ENCODE measurements at regions not wholly inside any gene's neighbourhood (a gene's known extent, or its start where the extent isn't known, plus 50 kb on each side); places are given as distances from the start of the nearest gene placed in this dataset.

DNA sequence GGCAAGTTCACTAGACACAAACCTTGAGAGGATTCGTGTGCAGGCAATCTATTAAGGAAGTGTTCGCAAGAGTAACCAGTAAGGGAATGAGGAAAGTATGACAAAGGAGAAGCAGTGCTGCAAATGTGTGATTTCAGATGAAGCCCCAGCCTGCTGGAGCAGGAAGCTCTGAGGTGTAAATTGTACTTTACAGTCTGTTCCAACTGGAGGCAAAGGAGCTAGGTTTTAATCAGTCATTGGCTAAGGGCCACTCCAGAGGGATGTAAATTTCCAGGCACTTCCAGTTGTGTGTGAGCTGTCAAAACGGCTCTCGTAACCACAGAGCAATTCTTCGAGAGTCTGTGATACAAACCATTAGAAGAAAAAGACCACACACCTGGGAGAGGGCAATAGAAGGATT is 359.5 kb upstream of the FAM98A start:
- H3K9ac ChIP-seq (ENCODE audit: low read length), result no peak overlapping the region
- H2BK120ac ChIP-seq (ENCODE audit: low read depth, low read length), result no peak overlapping the region
- H3K27me3 ChIP-seq (ENCODE audit: insufficient read depth, low read length, poor library complexity), result no peaks in the 10 kb centered on the region
- no peaks in the 10 kb centered on the region for H3K79me2 ChIP-seq (ENCODE audit: control insufficient read depth, insufficient read depth, low read length)
- no peak overlapping the region for H3K4ac ChIP-seq (ENCODE audit: low read depth, low read length)
- H3K4me1 ChIP-seq (ENCODE audit: control insufficient read depth, low read depth, low read length), result no peaks in the 10 kb centered on the region
- H2BK15ac ChIP-seq (replicated peaks; ENCODE audit: low read depth), result no peak overlapping the region
- H3K36me3 ChIP-seq (ENCODE audit: control insufficient read depth, insufficient read depth, low read length), result no peaks in the 10 kb centered on the region
- no peak overlapping the region for H3K23ac ChIP-seq (ENCODE audit: low read length)
- H2AK5ac ChIP-seq (ENCODE audit: low read length), result no peak overlapping the region
- no peak overlapping the region for H2BK5ac ChIP-seq (ENCODE audit: low read length)
- no peaks in the 10 kb centered on the region for H3K79me1 ChIP-seq (ENCODE audit: low read length)
- H3K4me3 ChIP-seq (ENCODE audit: low read length), result no peak overlapping the region
- peak; percentile 4 for DNase-seq
- no peak overlapping the region for H3K18ac ChIP-seq (ENCODE audit: low read length)
- H3K4me2 ChIP-seq (ENCODE audit: low read length), result no peak overlapping the region
- no peak overlapping the region for H3K27ac ChIP-seq (ENCODE audit: low read depth, low read length)
- H4K8ac ChIP-seq (ENCODE audit: low read depth, low read length), result no peak overlapping the region
- H3K56ac ChIP-seq (ENCODE audit: low read length), result no peak overlapping the region
- no peak overlapping the region for H4K5ac ChIP-seq (ENCODE audit: low read length)
- no CpG with 5 or more reads among the region's 5 CpGs for WGBS (ENCODE audit: extremely low coverage, insufficient coverage, low lambda C conversion rate)

DNA sequence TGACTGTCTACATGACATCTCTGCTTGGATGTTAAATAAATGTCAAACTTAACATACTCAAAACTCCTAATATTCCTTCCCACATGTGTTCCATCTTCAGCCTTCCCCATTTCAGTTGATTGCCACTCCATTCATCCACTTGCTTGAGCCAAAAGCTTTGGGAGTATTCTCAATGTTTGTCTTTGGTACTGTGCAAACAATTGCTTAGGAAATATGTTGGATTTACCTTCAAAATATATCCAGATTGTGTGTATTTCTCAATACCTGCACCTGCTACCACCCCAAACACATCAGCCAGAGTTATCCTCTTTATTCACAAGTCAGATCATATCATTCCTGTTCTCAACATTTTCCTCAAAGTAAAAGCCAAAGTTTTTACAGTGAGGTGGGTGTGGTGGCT is 350.3 kb upstream of the FAM98A start:
- Histone ChIP-seq H3K9ac (ENCODE audit: low read length) (no peak overlapping the region), H3K56ac (ENCODE audit: low read length) (no peak overlapping the region), H3K23ac (ENCODE audit: low read length) (no peak overlapping the region), H4K5ac (ENCODE audit: low read length) (no peak overlapping the region), H3K4me1 (ENCODE audit: control insufficient read depth, low read depth, low read length) (no peaks in the 10 kb centered on the region), H3K79me2 (ENCODE audit: control insufficient read depth, insufficient read depth, low read length) (no peaks in the 10 kb centered on the region), H3K4me2 (ENCODE audit: low read length) (no peak overlapping the region), H3K4ac (ENCODE audit: low read depth, low read length) (no peak overlapping the region), H2BK5ac (ENCODE audit: low read length) (no peak overlapping the region), H3K79me1 (ENCODE audit: low read length) (no peaks in the 10 kb centered on the region), H3K36me3 (ENCODE audit: control insufficient read depth, insufficient read depth, low read length) (no peaks in the 10 kb centered on the region), H3K27me3 (ENCODE audit: insufficient read depth, low read length, poor library complexity) (no peaks in the 10 kb centered on the region), H4K8ac (ENCODE audit: low read depth, low read length) (no peak overlapping the region), H2AK5ac (ENCODE audit: low read length) (no peak overlapping the region), H2BK120ac (ENCODE audit: low read depth, low read length) (no peak overlapping the region), H3K18ac (ENCODE audit: low read length) (no peak overlapping the region), H3K27ac (ENCODE audit: low read depth, low read length) (no peak overlapping the region), H2BK15ac (replicated peaks; ENCODE audit: low read depth) (no peak overlapping the region), H3K4me3 (ENCODE audit: low read length) (no peak overlapping the region)
- no peak for DNase-seq

DNA sequence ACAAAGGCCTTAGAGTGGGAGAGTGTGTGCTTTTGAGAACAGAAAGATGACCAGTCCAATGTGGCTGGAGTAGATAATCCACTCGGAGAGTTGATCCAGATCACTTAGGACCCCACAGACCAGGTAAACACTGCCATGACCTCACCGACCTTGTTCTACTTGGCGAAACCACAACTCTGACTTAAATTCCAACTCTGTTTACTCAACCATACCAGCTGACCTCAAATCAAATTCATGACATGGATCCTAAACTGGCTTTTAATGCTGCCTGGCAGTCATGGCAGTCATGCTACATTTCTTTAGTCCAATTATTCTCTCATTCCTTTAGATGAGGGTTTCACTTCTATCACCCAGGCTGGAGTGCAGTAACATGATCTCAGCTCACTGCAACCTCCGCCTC is 347.1 kb upstream of the FAM98A start:
- Histone ChIP-seq H3K9ac (ENCODE audit: low read length) (no peak overlapping the region), H3K56ac (ENCODE audit: low read length) (no peak overlapping the region), H3K79me1 (ENCODE audit: low read length) (no peaks in the 10 kb centered on the region), H3K4me1 (ENCODE audit: control insufficient read depth, low read depth, low read length) (no peaks in the 10 kb centered on the region), H3K4me3 (ENCODE audit: low read length) (no peak overlapping the region), H3K27ac (ENCODE audit: low read depth, low read length) (no peak overlapping the region), H3K23ac (ENCODE audit: low read length) (no peak overlapping the region), H3K36me3 (ENCODE audit: control insufficient read depth, insufficient read depth, low read length) (no peaks in the 10 kb centered on the region), H3K79me2 (ENCODE audit: control insufficient read depth, insufficient read depth, low read length) (no peaks in the 10 kb centered on the region), H3K27me3 (ENCODE audit: insufficient read depth, low read length, poor library complexity) (no peaks in the 10 kb centered on the region), H2BK120ac (ENCODE audit: low read depth, low read length) (no peak overlapping the region), H2BK15ac (replicated peaks; ENCODE audit: low read depth) (no peak overlapping the region), H3K18ac (ENCODE audit: low read length) (no peak overlapping the region), H3K4ac (ENCODE audit: low read depth, low read length) (no peak overlapping the region), H4K5ac (ENCODE audit: low read length) (no peak overlapping the region), H2BK5ac (ENCODE audit: low read length) (no peak overlapping the region), H3K4me2 (ENCODE audit: low read length) (no peak overlapping the region), H4K8ac (ENCODE audit: low read depth, low read length) (no peak overlapping the region), H2AK5ac (ENCODE audit: low read length) (no peak overlapping the region)
- DNase-seq, result no peak
- no CpG with 5 or more reads among the region's 4 CpGs for WGBS (ENCODE audit: extremely low coverage, insufficient coverage, low lambda C conversion rate)

DNA sequence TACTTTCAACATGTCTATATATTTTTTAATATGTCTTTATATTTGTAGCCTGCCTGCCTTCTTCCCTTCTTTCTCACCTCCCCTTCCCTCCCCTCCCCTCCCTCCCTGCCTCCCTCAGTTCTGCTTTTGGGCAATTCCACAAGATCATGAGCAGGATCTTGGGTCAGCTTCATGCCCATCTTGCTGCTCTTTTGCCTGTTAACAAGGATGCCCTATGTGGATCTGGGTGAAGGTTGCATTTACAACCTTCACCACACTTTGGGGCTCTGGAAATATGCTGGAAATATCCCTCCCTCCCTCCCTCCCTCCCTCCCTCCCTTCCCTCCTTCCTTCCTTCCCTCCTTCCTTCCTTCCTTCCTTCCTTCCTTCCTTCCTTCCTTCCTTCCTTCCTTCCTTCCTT is 334.1 kb upstream of the FAM98A start:
- Histone ChIP-seq H2BK15ac (replicated peaks; ENCODE audit: low read depth) (no peak overlapping the region), H3K79me1 (ENCODE audit: low read length) (no peaks in the 10 kb centered on the region), H3K4me2 (ENCODE audit: low read length) (no peak overlapping the region), H3K27me3 (ENCODE audit: insufficient read depth, low read length, poor library complexity) (no peaks in the 10 kb centered on the region), H3K4me3 (ENCODE audit: low read length) (no peak overlapping the region), H3K18ac (ENCODE audit: low read length) (no peak overlapping the region), H3K4ac (ENCODE audit: low read depth, low read length) (no peak overlapping the region), H2BK120ac (ENCODE audit: low read depth, low read length) (no peak overlapping the region), H3K27ac (ENCODE audit: low read depth, low read length) (no peak overlapping the region), H4K5ac (ENCODE audit: low read length) (no peak overlapping the region), H3K79me2 (ENCODE audit: control insufficient read depth, insufficient read depth, low read length) (no peaks in the 10 kb centered on the region), H3K9ac (ENCODE audit: low read length) (no peak overlapping the region), H2AK5ac (ENCODE audit: low read length) (no peak overlapping the region), H2BK5ac (ENCODE audit: low read length) (no peak overlapping the region), H3K4me1 (ENCODE audit: control insufficient read depth, low read depth, low read length) (no peaks in the 10 kb centered on the region), H3K36me3 (ENCODE audit: control insufficient read depth, insufficient read depth, low read length) (no peaks in the 10 kb centered on the region), H3K23ac (ENCODE audit: low read length) (no peak overlapping the region), H4K8ac (ENCODE audit: low read depth, low read length) (no peak overlapping the region), H3K56ac (ENCODE audit: low read length) (no peak overlapping the region)
- DNase-seq, result no peak

DNA sequence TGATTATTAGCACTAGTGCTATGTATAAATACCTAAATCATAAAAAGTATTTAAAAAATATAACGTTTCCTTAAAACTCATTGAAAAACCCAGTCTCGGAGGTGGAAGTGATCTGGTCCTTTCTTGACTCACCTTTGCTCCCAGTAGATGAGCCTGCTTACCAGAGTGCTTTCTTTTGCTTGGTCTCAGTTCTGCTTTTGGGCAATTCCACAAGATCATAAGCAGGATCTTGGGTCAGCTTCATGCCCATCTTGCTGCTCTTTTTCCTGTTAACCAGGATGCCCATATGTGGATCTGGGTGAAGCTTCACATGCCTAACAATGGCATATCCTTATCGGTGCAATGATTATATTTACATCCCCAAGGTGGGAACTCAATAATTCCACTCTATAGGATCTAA is 332.1 kb upstream of the FAM98A start:
- H4K5ac ChIP-seq (ENCODE audit: low read length), result no peak overlapping the region
- no peak overlapping the region for H2BK15ac ChIP-seq (replicated peaks; ENCODE audit: low read depth)
- H3K79me2 ChIP-seq (ENCODE audit: control insufficient read depth, insufficient read depth, low read length), result no peaks in the 10 kb centered on the region
- no peak overlapping the region for H3K56ac ChIP-seq (ENCODE audit: low read length)
- no peaks in the 10 kb centered on the region for H3K4me1 ChIP-seq (ENCODE audit: control insufficient read depth, low read depth, low read length)
- H2BK120ac ChIP-seq (ENCODE audit: low read depth, low read length), result no peak overlapping the region
- H4K8ac ChIP-seq (ENCODE audit: low read depth, low read length), result no peak overlapping the region
- no peaks in the 10 kb centered on the region for H3K27me3 ChIP-seq (ENCODE audit: insufficient read depth, low read length, poor library complexity)
- H3K23ac ChIP-seq (ENCODE audit: low read length), result no peak overlapping the region
- no peaks in the 10 kb centered on the region for H3K36me3 ChIP-seq (ENCODE audit: control insufficient read depth, insufficient read depth, low read length)
- no peak overlapping the region for H3K4me3 ChIP-seq (ENCODE audit: low read length)
- H2BK5ac ChIP-seq (ENCODE audit: low read length), result no peak overlapping the region
- no peak overlapping the region for H3K27ac ChIP-seq (ENCODE audit: low read depth, low read length)
- no CpG with 5 or more reads among the region's 3 CpGs for WGBS (ENCODE audit: extremely low coverage, insufficient coverage, low lambda C conversion rate)
- no peak overlapping the region for H3K4me2 ChIP-seq (ENCODE audit: low read length)
- H2AK5ac ChIP-seq (ENCODE audit: low read length), result no peak overlapping the region
- no peak overlapping the region for H3K4ac ChIP-seq (ENCODE audit: low read depth, low read length)
- no peak overlapping the region for H3K18ac ChIP-seq (ENCODE audit: low read length)
- DNase-seq, result no peak
- no peak overlapping the region for H3K9ac ChIP-seq (ENCODE audit: low read length)
- no peaks in the 10 kb centered on the region for H3K79me1 ChIP-seq (ENCODE audit: low read length)

DNA sequence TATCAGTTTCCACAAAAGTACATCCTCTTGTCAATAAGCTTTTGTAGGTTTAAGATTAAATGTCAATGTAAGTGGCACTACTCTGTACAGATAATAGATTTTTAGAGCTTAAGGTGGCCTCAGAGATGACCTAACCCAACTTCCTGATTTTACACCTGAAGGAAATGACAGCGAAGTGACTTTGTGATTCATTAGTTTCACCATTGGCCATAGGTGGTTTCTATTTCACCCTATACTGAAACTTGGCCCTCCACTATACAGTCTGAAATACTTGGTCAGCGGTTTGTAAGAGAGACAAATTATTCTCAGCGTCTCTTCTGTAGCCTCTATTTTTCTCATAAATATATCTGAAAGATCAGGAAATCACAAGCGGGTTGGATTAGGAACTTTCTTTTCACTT is 330.4 kb upstream of the FAM98A start:
- H3K27me3 ChIP-seq (ENCODE audit: insufficient read depth, low read length, poor library complexity), result no peaks in the 10 kb centered on the region
- H4K8ac ChIP-seq (ENCODE audit: low read depth, low read length), result no peak overlapping the region
- no peak overlapping the region for H3K9ac ChIP-seq (ENCODE audit: low read length)
- no peak overlapping the region for H3K4me2 ChIP-seq (ENCODE audit: low read length)
- no peak overlapping the region for H3K4me3 ChIP-seq (ENCODE audit: low read length)
- no peak overlapping the region for H3K4ac ChIP-seq (ENCODE audit: low read depth, low read length)
- no peak overlapping the region for H4K5ac ChIP-seq (ENCODE audit: low read length)
- no peak overlapping the region for H3K56ac ChIP-seq (ENCODE audit: low read length)
- no peak overlapping the region for H3K23ac ChIP-seq (ENCODE audit: low read length)
- H3K79me1 ChIP-seq (ENCODE audit: low read length), result no peaks in the 10 kb centered on the region
- H3K18ac ChIP-seq (ENCODE audit: low read length), result no peak overlapping the region
- H3K36me3 ChIP-seq (ENCODE audit: control insufficient read depth, insufficient read depth, low read length), result no peaks in the 10 kb centered on the region
- no peak overlapping the region for H3K27ac ChIP-seq (ENCODE audit: low read depth, low read length)
- no peak for DNase-seq
- H3K79me2 ChIP-seq (ENCODE audit: control insufficient read depth, insufficient read depth, low read length), result no peaks in the 10 kb centered on the region
- H2AK5ac ChIP-seq (ENCODE audit: low read length), result no peak overlapping the region
- WGBS (ENCODE audit: extremely low coverage, insufficient coverage, low lambda C conversion rate), result no CpG with 5 or more reads among the region's 4 CpGs
- no peaks in the 10 kb centered on the region for H3K4me1 ChIP-seq (ENCODE audit: control insufficient read depth, low read depth, low read length)
- no peak overlapping the region for H2BK15ac ChIP-seq (replicated peaks; ENCODE audit: low read depth)
- H2BK120ac ChIP-seq (ENCODE audit: low read depth, low read length), result no peak overlapping the region
- H2BK5ac ChIP-seq (ENCODE audit: low read length), result no peak overlapping the region
